ENCODE measurements at regions not wholly inside any gene's neighbourhood (a gene's known extent, or its start where the extent isn't known, plus 50 kb on each side); places are given as distances from the start of the nearest gene placed in this dataset.
"Not testable (repeated sequence)": the region's sequence is repeated elsewhere in the genome, so short reads cannot be mapped to it uniquely, and the experiment has no call there.

- Histone ChIP-seq H3K27ac (no peak overlapping the region), H3K4me1 (no peaks in the 10 kb centered on the region), H3K9me3 (no peaks in the 10 kb centered on the region), H3K4me3 (no peak overlapping the region), H3K27me3 (no peaks in the 10 kb centered on the region), H3K36me3 (no peaks in the 10 kb centered on the region)
- TF ChIP-seq POLR2A (IDR thresholded peaks at IDR 0.05) (no peak), CTCF (IDR thresholded peaks at IDR 0.05) (no peak)
- DNase-seq, result no peak
These were observed 504.5 kb downstream of the NFIB start for GRCh38 chr9:13809401-13809800.

GRCh38 chr9:13807118-13807517, 506.8 kb downstream of the NFIB start:
- TF ChIP-seq POLR2A (IDR thresholded peaks at IDR 0.05) (no peak), CTCF (IDR thresholded peaks at IDR 0.05) (no peak)
- no peaks in the 10 kb centered on the region for H3K36me3 ChIP-seq
- H3K4me1 ChIP-seq, result no peaks in the 10 kb centered on the region
- H3K4me3 ChIP-seq, result no peak overlapping the region
- H3K27me3 ChIP-seq, result no peaks in the 10 kb centered on the region
- no peak for DNase-seq
- H3K9me3 ChIP-seq, result no peaks in the 10 kb centered on the region
- no peak overlapping the region for H3K27ac ChIP-seq

- Histone ChIP-seq H3K4me3 (no peak overlapping the region), H3K27ac (no peak overlapping the region), H3K36me3 (no peaks in the 10 kb centered on the region), H3K4me1 (no peaks in the 10 kb centered on the region), H3K9me3 (no peaks in the 10 kb centered on the region), H3K27me3 (no peaks in the 10 kb centered on the region)
- DNase-seq, result no peak
- no peak for TF ChIP-seq CTCF (IDR thresholded peaks at IDR 0.05)
- TF ChIP-seq POLR2A (IDR thresholded peaks at IDR 0.05), result no peak
These were observed 507.2 kb downstream of the NFIB start for GRCh38 chr9:13806714-13807113.

- H3K27ac ChIP-seq, result no peak overlapping the region
- H3K9me3 ChIP-seq, result no peaks in the 10 kb centered on the region
- no peaks in the 10 kb centered on the region for H3K4me1 ChIP-seq
- DNase-seq, result no peak
- no peak for TF ChIP-seq CTCF (IDR thresholded peaks at IDR 0.05)
- H3K27me3 ChIP-seq, result no peaks in the 10 kb centered on the region
- no peak overlapping the region for H3K4me3 ChIP-seq
- H3K36me3 ChIP-seq, result no peaks in the 10 kb centered on the region
These were observed 508.4 kb downstream of the NFIB start for GRCh38 chr9:13805546-13805945.

GRCh38 chr9:13804532-13804931, 509.4 kb downstream of the NFIB start:
- Histone ChIP-seq H3K4me3 (no peak overlapping the region), H3K36me3 (no peaks in the 10 kb centered on the region), H3K27ac (no peak overlapping the region), H3K4me1 (no peaks in the 10 kb centered on the region), H3K27me3 (no peaks in the 10 kb centered on the region), H3K9me3 (no peaks in the 10 kb centered on the region)
- no peak for DNase-seq
- TF ChIP-seq POLR2A (IDR thresholded peaks at IDR 0.05) (no peak), CTCF (IDR thresholded peaks at IDR 0.05) (no peak)

- Histone ChIP-seq H3K36me3 (no peaks in the 10 kb centered on the region), H3K4me1 (no peaks in the 10 kb centered on the region), H3K27ac (no peak overlapping the region), H3K4me3 (no peak overlapping the region), H3K9me3 (no peaks in the 10 kb centered on the region), H3K27me3 (no peaks in the 10 kb centered on the region)
- TF ChIP-seq CTCF (IDR thresholded peaks at IDR 0.05) (no peak), POLR2A (IDR thresholded peaks at IDR 0.05) (no peak)
- no peak for DNase-seq
These were observed 513.2 kb downstream of the NFIB start for GRCh38 chr9:13800776-13801175.

- not testable (repeated sequence) for H3K36me3 ChIP-seq, H3K4me1 ChIP-seq, DNase-seq, H3K27me3 ChIP-seq, H3K4me3 ChIP-seq, H3K27ac ChIP-seq, H3K9me3 ChIP-seq
These were observed 516.2 kb downstream of the NFIB start for GRCh38 chr9:13797701-13798100.

Measured in Peyer's patch (tissue), 4 donors.